Osteocyte (in vitro differentiated cells): ENCODE measurements at regions not wholly inside any gene's neighbourhood (a gene's known extent, or its start where the extent isn't known, plus 50 kb on each side); places are given as distances from the start of the nearest gene placed in this dataset.

ENCODE experiments used
- DNase-seq: peaks from one replicate; pipeline ENCODE4 v3.0.0; 2021; ENCODE audit warnings: mixed read lengths; ENCODE audit not compliant: unreplicated experiment; ENCODE audit errors: extremely low spot score
- H3K27ac Mint-ChIP-seq: one replicate; pipeline ENCODE4 v1.8.0; 2021; ENCODE audit warnings: mild to moderate bottlenecking, mixed read lengths; ENCODE audit not compliant: unreplicated experiment
- H3K27me3 Mint-ChIP-seq: one replicate; pipeline ENCODE4 v1.8.0; 2021; ENCODE audit warnings: mixed read lengths; ENCODE audit not compliant: unreplicated experiment
- H3K36me3 Mint-ChIP-seq: one replicate; pipeline ENCODE4 v1.8.0; 2021; ENCODE audit warnings: mixed read lengths; ENCODE audit not compliant: unreplicated experiment
- H3K4me1 Mint-ChIP-seq: one replicate; pipeline ENCODE4 v1.8.0; 2021; ENCODE audit warnings: mixed read lengths; ENCODE audit not compliant: unreplicated experiment
- H3K4me3 Mint-ChIP-seq: one replicate; pipeline ENCODE4 v1.8.0; 2021; ENCODE audit warnings: mild to moderate bottlenecking, moderate library complexity, mixed read lengths; ENCODE audit not compliant: unreplicated experiment
- H3K9me3 Mint-ChIP-seq: one replicate; pipeline ENCODE4 v1.8.0; 2021; ENCODE audit warnings: mixed read lengths; ENCODE audit not compliant: unreplicated experiment
- TF ChIP-seq, protein P1 (sequence below): fragments of 200-600 bp; sonication (generic); IDR thresholded peaks from 2 replicates; pipeline ENCODE4 v1.5.0; 2021; ENCODE audit warnings: antibody characterized with exemption, mild to moderate bottlenecking, moderate library complexity

DNA sequence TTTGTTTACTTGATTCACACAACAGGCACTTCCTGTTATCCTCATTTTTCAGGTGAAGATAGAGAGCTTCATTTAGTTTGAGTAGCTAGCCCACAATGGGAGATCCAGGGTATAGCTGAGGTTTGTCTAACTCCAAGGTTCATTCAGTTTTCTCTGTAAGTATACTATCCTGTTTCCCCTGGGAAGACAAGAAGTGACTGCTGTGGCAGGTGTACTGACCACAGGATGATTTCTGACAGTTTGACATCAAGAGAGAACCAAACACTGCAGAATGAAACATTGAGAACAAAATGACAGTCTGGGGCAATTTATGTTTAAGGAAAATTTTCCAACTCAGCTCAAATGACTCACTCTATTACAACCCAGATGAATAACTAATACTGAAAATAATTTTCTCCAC, 958.0 kb downstream of the STPG2 start:
- H3K4me1 Mint-ChIP-seq = no peaks in the 10 kb centered on the region
- DNase-seq = no peak
- H3K27ac Mint-ChIP-seq = no peak overlapping the region
- no peaks in the 10 kb centered on the region for H3K27me3 Mint-ChIP-seq
- H3K36me3 Mint-ChIP-seq = no peaks in the 10 kb centered on the region
- TF ChIP-seq, protein P1, sequence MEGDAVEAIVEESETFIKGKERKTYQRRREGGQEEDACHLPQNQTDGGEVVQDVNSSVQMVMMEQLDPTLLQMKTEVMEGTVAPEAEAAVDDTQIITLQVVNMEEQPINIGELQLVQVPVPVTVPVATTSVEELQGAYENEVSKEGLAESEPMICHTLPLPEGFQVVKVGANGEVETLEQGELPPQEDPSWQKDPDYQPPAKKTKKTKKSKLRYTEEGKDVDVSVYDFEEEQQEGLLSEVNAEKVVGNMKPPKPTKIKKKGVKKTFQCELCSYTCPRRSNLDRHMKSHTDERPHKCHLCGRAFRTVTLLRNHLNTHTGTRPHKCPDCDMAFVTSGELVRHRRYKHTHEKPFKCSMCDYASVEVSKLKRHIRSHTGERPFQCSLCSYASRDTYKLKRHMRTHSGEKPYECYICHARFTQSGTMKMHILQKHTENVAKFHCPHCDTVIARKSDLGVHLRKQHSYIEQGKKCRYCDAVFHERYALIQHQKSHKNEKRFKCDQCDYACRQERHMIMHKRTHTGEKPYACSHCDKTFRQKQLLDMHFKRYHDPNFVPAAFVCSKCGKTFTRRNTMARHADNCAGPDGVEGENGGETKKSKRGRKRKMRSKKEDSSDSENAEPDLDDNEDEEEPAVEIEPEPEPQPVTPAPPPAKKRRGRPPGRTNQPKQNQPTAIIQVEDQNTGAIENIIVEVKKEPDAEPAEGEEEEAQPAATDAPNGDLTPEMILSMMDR = no peak
- H3K4me3 Mint-ChIP-seq = no peak overlapping the region
- H3K9me3 Mint-ChIP-seq = peaks cover 28% of the 10 kb centered on the region

DNA sequence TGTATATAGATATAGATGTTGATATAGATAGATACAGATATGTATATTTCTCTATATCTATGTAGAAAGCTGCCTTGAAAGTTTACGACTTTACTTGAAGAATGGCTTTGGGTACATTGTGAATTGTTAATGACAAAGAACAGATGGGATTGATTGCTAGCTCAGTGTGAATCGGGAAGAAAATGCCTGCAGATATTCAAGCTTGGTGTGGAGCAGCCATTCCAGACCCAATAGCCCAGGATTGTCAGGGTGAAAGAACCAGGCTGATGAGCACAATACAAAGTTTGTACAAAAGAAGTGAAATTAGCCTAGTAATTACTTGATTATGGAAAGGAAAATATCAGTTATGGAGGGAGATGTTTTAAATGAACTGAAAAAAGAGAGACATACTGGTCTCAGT, 946.2 kb downstream of the STPG2 start:
- no peak for DNase-seq
- H3K4me3 Mint-ChIP-seq = no peak overlapping the region
- H3K4me1 Mint-ChIP-seq = no peaks in the 10 kb centered on the region
- no peaks in the 10 kb centered on the region for H3K36me3 Mint-ChIP-seq
- TF ChIP-seq, protein P1 = no peak
- H3K27ac Mint-ChIP-seq = no peak overlapping the region
- H3K9me3 Mint-ChIP-seq = no peaks in the 10 kb centered on the region
- no peaks in the 10 kb centered on the region for H3K27me3 Mint-ChIP-seq

- Mint-ChIP-seq H3K27me3 (no peaks in the 10 kb centered on the region), H3K36me3 (no peaks in the 10 kb centered on the region)
Measured at GRCh38 chr4:97208749-97209148, 934.5 kb downstream of the STPG2 start.

GRCh38 chr4:97215409-97215941, 927.8 kb downstream of the STPG2 start:
- Mint-ChIP-seq H3K9me3 (no peaks in the 10 kb centered on the region), H3K27ac (no peak overlapping the region), H3K4me3 (no peak overlapping the region), H3K27me3 (no peaks in the 10 kb centered on the region), H3K36me3 (no peaks in the 10 kb centered on the region), H3K4me1 (no peaks in the 10 kb centered on the region)
- TF ChIP-seq, protein P1 = no peak
- no peak for DNase-seq

More at GRCh38 chr4:97208749-97209148, 934.5 kb downstream of the STPG2 start:
- Mint-ChIP-seq H3K4me1 (no peaks in the 10 kb centered on the region), H3K9me3 (peaks cover 11% of the 10 kb centered on the region), H3K4me3 (no peak overlapping the region), H3K27ac (no peak overlapping the region)
- DNase-seq = no peak
- TF ChIP-seq, protein P1 = no peak

GRCh38 chr4:97216046-97216445, 927.2 kb downstream of the STPG2 start:
- Mint-ChIP-seq H3K4me3 (no peak overlapping the region), H3K27ac (no peak overlapping the region), H3K9me3 (no peaks in the 10 kb centered on the region), H3K36me3 (no peaks in the 10 kb centered on the region), H3K4me1 (no peaks in the 10 kb centered on the region), H3K27me3 (no peaks in the 10 kb centered on the region)
- TF ChIP-seq, protein P1 = no peak
- no peak for DNase-seq
